GM23248 (cell line): ENCODE measurements at regions not wholly inside any gene's neighbourhood (a gene's known extent, or its start where the extent isn't known, plus 50 kb on each side); places are given as distances from the start of the nearest gene placed in this dataset.
"Not testable (repeated sequence)": the region's sequence is repeated elsewhere in the genome, so short reads cannot be mapped to it uniquely, and the experiment has no call there.

Experiments used
- DNase-seq: peaks from one replicate; pipeline ENCODE4 v3.0.0-alpha.2; 2015
- H2AFZ ChIP-seq: fragments of 200-600 bp; sonication (generic); 2 replicates; pipeline ENCODE4 v1.6.1; 2016; ENCODE audit warnings: antibody characterized with exemption
- H3F3A ChIP-seq: fragments of 200-600 bp; sonication (generic); 2 replicates; pipeline ENCODE4 v1.6.1; 2016; ENCODE audit warnings: mild to moderate bottlenecking, antibody characterized with exemption, mixed run types; ENCODE audit not compliant: insufficient read depth
- H3K27ac ChIP-seq: fragments of 200-600 bp; sonication (generic); 2 replicates; pipeline ENCODE4 v1.5.1; 2016; ENCODE audit warnings: mild to moderate bottlenecking
- H3K27me3 ChIP-seq: fragments of 200-600 bp; sonication (generic); replicated peaks from 2 replicates; pipeline ENCODE4 v1.6.1; 2016; ENCODE audit warnings: mild to moderate bottlenecking; ENCODE audit not compliant: insufficient read depth
- H3K36me3 ChIP-seq: fragments of 200-600 bp; sonication (generic); 2 replicates; pipeline ENCODE4 v1.6.1; 2016; ENCODE audit warnings: low read depth, mild to moderate bottlenecking
- H3K4me1 ChIP-seq: fragments of 200-600 bp; sonication (generic); 2 replicates; pipeline ENCODE4 v1.6.1; 2016; ENCODE audit warnings: mild to moderate bottlenecking; ENCODE audit not compliant: insufficient read depth
- H3K4me2 ChIP-seq: fragments of 200-600 bp; sonication (generic); one replicate; pipeline ENCODE4 v1.6.1; 2016; ENCODE audit warnings: mild to moderate bottlenecking; ENCODE audit not compliant: unreplicated experiment
- H3K4me3 ChIP-seq: fragments of 200-600 bp; sonication (generic); 2 replicates; pipeline ENCODE4 v1.5.1; 2016; ENCODE audit warnings: mild to moderate bottlenecking
- H3K79me2 ChIP-seq: fragments of 200-600 bp; sonication (generic); 2 replicates; pipeline ENCODE4 v1.6.1; 2016; ENCODE audit warnings: mild to moderate bottlenecking; ENCODE audit not compliant: insufficient read depth
- H3K9ac ChIP-seq: fragments of 200-600 bp; sonication (generic); 2 replicates; pipeline ENCODE4 v1.6.1; 2016; ENCODE audit warnings: mild to moderate bottlenecking
- H3K9me2 ChIP-seq: fragments of 200-600 bp; sonication (generic); 2 replicates; pipeline ENCODE4 v1.6.1; 2016; ENCODE audit warnings: mixed run types, mild to moderate bottlenecking, moderate library complexity; ENCODE audit not compliant: insufficient read depth
- H3K9me3 ChIP-seq: fragments of 200-600 bp; sonication (generic); one replicate; pipeline ENCODE4 v1.6.1; 2017; ENCODE audit warnings: low read depth
- H4K20me1 ChIP-seq: fragments of 200-600 bp; sonication (generic); 2 replicates; pipeline ENCODE4 v1.6.0; 2016; ENCODE audit not compliant: insufficient read depth
- EZH2 ChIP-seq: fragments of 200-600 bp; sonication (generic); IDR thresholded peaks from 2 replicates; pipeline ENCODE4 v1.6.1; 2018; ENCODE audit warnings: antibody characterized with exemption, mild to moderate bottlenecking; ENCODE audit not compliant: insufficient read depth, poor library complexity, severe bottlenecking
- EZH2phosphoT487 ChIP-seq: fragments of 200-600 bp; sonication (generic); IDR thresholded peaks from 2 replicates; pipeline ENCODE4 v1.6.1; 2018; ENCODE audit warnings: antibody characterized with exemption, moderate library complexity, mild to moderate bottlenecking, low read depth; ENCODE audit not compliant: insufficient read depth
- WGBS, 2 experiments: methylation state at CpG; one replicate each; pipeline ENCODE4 v1.1.6; 2015 to 2017; ENCODE audit warnings: low lambda C conversion rate in 2 of 2, low coverage in 1 of 2; ENCODE audit errors: missing lambda C conversion rate in 2 of 2; 5-methylcytosine and 5-hydroxymethylcytosine counted together
- in situ Hi-C: fragments of 300-500 bp; cut with MboI; formaldehyde crosslinking; loops from 2 replicates; pipeline ENCODE4 v1.15.0; 2020

- Histone ChIP-seq H3K79me2 (no peaks in the 10 kb centered on the region), H3K9me3 (no peaks in the 10 kb centered on the region), H3F3A (no peaks in the 10 kb centered on the region), H4K20me1 (no peaks in the 10 kb centered on the region), H3K27ac (no peak overlapping the region), H3K9me2 (no peaks in the 10 kb centered on the region), H2AFZ (no peak overlapping the region), H3K27me3 (no peaks in the 10 kb centered on the region), H3K36me3 (no peaks in the 10 kb centered on the region), H3K4me2 (no peak overlapping the region), H3K4me3 (no peak overlapping the region), H3K4me1 (no peaks in the 10 kb centered on the region), H3K9ac (no peak overlapping the region)
- in situ Hi-C loops: no loop called here
- 58 to 59% methylated on average over 5 of the region's 5 CpGs for WGBS, 2 experiments
- no peak for DNase-seq
- no peak for TF ChIP-seq EZH2
These were observed 162.0 kb upstream of the SNX2 start for GRCh38 chr5:122612901-122613300.

- 17 to 27% methylated on average over 1 of the region's 1 CpG for WGBS, 2 experiments
- Histone ChIP-seq H3F3A (no peaks in the 10 kb centered on the region), H3K4me3 (no peak overlapping the region), H2AFZ (no peak overlapping the region), H3K27me3 (no peaks in the 10 kb centered on the region), H3K4me1 (no peaks in the 10 kb centered on the region), H4K20me1 (no peaks in the 10 kb centered on the region), H3K9ac (no peak overlapping the region), H3K36me3 (no peaks in the 10 kb centered on the region), H3K27ac (no peak overlapping the region), H3K9me3 (no peaks in the 10 kb centered on the region), H3K9me2 (no peaks in the 10 kb centered on the region), H3K4me2 (no peak overlapping the region), H3K79me2 (no peaks in the 10 kb centered on the region)
- DNase-seq: no peak
- no peak for TF ChIP-seq EZH2
- TF ChIP-seq EZH2phosphoT487: no peak
- in situ Hi-C loops: no loop called here
These were observed 159.7 kb upstream of the SNX2 start for GRCh38 chr5:122615146-122615545.

- Histone ChIP-seq H3K9me2 (no peaks in the 10 kb centered on the region), H3K27ac (no peak overlapping the region), H3K9me3 (no peaks in the 10 kb centered on the region), H2AFZ (no peak overlapping the region), H3F3A (no peaks in the 10 kb centered on the region), H3K27me3 (no peaks in the 10 kb centered on the region), H3K79me2 (no peaks in the 10 kb centered on the region), H3K4me3 (no peak overlapping the region), H3K9ac (no peak overlapping the region), H3K4me2 (no peak overlapping the region), H3K4me1 (no peaks in the 10 kb centered on the region), H4K20me1 (no peaks in the 10 kb centered on the region), H3K36me3 (no peaks in the 10 kb centered on the region)
- TF ChIP-seq EZH2phosphoT487 (no peak), EZH2 (no peak)
- in situ Hi-C loops: no loop called here
- DNase-seq: no peak
These were observed 159.0 kb upstream of the SNX2 start for GRCh38 chr5:122615832-122616231.

- H3K9me2 ChIP-seq, in situ Hi-C loops, H3K9ac ChIP-seq, H3K36me3 ChIP-seq, H2AFZ ChIP-seq, H3K4me3 ChIP-seq, H3K4me1 ChIP-seq, H3F3A ChIP-seq, H3K27ac ChIP-seq, DNase-seq, H4K20me1 ChIP-seq, H3K9me3 ChIP-seq, H3K4me2 ChIP-seq, H3K79me2 ChIP-seq, H3K27me3 ChIP-seq: not testable (repeated sequence)
- 69 to 78% methylated on average over 5 of the region's 5 CpGs for WGBS, 2 experiments
These were observed 156.8 kb upstream of the SNX2 start for GRCh38 chr5:122618046-122618445.

- DNase-seq, H3K36me3 ChIP-seq, H3K4me3 ChIP-seq, H4K20me1 ChIP-seq, H3K9me3 ChIP-seq, H3K9me2 ChIP-seq, H3K4me2 ChIP-seq, H3K27ac ChIP-seq, H3K27me3 ChIP-seq, H3K4me1 ChIP-seq, H2AFZ ChIP-seq, H3K79me2 ChIP-seq, H3F3A ChIP-seq, in situ Hi-C loops, H3K9ac ChIP-seq: not testable (repeated sequence)
- 66 to 80% methylated on average over 4 of the region's 4 CpGs for WGBS, 2 experiments
These were observed 154.1 kb upstream of the SNX2 start for GRCh38 chr5:122620768-122621167.

- DNase-seq, H3K27ac ChIP-seq, H3K9ac ChIP-seq, H4K20me1 ChIP-seq, H3K4me1 ChIP-seq, H3K9me3 ChIP-seq, H3K36me3 ChIP-seq, H3K4me2 ChIP-seq, H3K27me3 ChIP-seq, H3K79me2 ChIP-seq, H2AFZ ChIP-seq, H3K9me2 ChIP-seq, H3K4me3 ChIP-seq, H3F3A ChIP-seq, in situ Hi-C loops: not testable (repeated sequence)
- 83 to 85% methylated on average over 4 of the region's 4 CpGs for WGBS, 2 experiments
These were observed 146.2 kb upstream of the SNX2 start for GRCh38 chr5:122628714-122629113.
